GM19240 (cell line): ENCODE measurements at regions not wholly inside any gene's neighbourhood (a gene's known extent, or its start where the extent isn't known, plus 50 kb on each side); places are given as distances from the start of the nearest gene placed in this dataset.

Experiments used
- DNase-seq: peaks from one replicate; pipeline ENCODE4 v3.0.0; 2011; ENCODE audit warnings: low spot score; ENCODE audit not compliant: insufficient read length

GRCh38 chr1:80678438-80678837 lies 1122.3 kb upstream of the ADGRL2 start:
- DNase-seq = no peak

DNA sequence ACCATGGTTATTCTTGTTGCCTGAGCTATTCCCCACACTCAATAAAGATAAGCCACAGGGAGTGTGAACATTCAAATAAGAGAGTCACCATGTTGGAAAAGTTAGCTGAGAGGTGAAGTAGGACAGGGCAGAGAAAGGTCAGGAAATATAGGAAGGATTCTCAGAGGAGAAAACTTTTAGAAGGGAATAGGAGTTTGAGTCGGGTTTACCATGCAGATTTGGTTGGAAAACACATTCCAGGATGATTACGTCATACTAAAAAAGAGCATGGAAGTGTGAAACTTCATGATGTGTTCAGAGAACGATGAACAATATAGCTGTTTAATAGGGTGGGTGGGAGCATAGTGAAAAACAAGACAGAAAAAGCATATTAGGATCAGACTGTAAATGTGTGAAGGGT lies 1125.3 kb upstream of the ADGRL2 start:
- DNase-seq = no peak

DNA sequence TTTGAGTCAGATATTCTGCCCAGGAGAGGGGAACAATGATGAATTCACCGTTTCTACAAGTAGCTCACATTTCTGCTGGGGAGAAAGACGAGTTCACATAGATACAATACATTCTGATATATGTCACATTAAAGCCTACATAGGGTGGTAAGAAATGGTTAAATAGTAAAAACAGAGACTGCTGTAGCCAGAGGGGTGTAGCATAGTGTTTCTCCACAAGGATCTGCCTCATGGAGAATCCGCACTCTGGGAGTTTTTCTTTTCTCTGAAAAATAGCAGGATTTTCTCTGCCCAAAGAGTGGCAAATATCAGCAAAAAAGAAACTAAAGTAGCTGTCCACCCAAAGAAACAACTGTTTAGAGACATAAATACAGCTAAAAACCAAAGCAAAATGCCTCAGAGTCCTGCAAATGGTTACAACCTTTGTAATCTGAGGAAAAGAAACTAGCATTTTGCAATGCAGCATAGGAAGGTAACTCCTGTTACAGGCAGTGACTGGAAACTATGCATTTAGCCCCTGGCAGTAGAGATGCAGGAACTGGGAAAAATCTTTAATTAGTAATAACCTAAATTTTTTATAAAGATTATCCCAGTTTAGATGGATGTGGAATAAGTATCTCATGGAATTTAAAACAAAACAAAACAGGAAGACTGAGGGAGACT lies 1126.7 kb upstream of the ADGRL2 start:
- DNase-seq = no peak

GRCh38 chr1:80668372-80668771 lies 1132.4 kb upstream of the ADGRL2 start:
- DNase-seq = no peak

DNA sequence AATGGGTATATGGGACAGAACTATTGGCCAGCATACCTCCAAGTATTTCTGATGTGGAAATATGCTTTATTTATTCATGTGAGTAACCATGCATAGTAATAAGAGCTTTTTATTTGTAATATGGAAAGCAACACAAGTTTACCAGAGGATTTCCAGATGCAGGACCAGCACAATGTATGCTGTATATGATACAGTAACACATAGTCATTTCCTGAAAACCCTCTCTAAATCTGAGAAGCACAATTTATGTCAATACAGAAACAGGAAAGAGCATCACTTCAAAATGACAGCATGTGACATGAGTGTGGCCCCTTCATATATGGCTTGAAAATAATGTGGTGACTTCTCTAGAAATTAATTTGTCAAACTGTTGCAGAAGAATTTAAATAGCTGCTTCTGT lies 1134.7 kb upstream of the ADGRL2 start:
- DNase-seq = no peak

- no peak for DNase-seq
Measured at GRCh38 chr1:80659161-80659560, 1141.6 kb upstream of the ADGRL2 start.

DNA sequence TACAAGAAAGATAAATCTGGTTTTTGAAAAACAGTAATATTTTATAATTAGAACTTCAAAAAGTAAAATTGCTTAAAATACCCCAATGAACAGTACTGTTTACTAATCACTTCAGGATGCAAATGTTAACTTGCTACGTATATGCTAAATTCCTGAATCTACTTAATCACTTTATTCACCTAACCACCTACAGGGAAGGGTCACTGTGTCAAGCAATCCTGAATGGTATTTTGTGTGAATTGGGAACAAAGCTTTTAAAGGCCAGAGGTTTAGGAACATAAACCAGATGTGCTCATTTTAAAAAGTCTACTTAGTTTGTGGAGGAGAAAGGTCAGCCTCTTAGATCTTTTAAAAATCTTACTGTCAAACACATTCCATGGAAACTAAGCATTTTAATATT lies 1143.0 kb upstream of the ADGRL2 start:
- DNase-seq = no peak

- no peak for DNase-seq
Measured at GRCh38 chr1:80657044-80657643, 1143.6 kb upstream of the ADGRL2 start.

DNA sequence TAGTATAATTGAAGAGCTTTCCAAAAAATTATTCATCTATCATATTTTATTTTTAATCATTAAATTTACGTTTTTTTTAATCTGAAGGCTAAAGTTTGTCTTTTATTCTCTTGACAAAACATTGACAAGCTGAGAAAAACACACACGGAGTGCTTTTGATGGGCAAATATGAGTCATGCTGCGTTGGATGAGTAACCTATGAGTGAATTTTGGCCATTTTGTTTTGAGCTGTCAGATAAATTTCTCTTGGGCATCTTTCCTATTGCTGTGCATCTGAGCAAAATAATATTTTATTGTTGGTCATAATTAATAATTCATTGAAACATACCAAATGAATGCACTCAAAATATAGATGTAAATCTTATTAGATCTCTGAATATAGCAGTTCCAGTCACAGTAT lies 1144.1 kb upstream of the ADGRL2 start:
- DNase-seq = no peak

DNA sequence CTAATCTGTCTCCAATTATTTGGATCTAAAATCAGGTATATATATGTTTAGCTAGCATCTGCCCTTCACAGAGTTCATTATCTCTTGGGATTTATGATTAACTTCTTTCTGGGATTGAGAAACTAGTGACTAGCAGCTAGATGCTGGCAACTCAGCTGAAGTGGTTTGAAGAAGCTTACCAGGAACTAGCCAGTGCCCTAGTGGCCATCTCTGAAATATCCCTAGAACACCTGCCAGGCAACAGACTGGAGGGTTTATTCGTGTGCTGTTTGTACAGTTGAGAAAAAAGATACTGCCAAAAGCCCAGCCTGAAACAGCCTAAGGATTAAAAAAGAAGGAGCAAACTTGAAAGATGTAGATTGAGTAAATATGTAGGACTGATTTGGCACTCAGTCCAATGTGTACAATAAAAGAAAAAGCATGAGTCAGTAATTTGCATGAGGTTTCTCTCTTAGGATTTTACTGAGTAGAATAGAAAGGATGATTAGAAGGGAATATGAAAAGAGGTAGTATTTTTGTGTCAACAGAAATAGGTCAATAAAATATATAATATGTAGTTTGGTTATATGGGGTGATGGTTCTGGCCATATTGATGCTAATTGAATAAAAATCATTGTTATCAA lies 1144.6 kb upstream of the ADGRL2 start:
- no peak for DNase-seq

- DNase-seq = no peak
Measured at GRCh38 chr1:80646053-80646452, 1154.7 kb upstream of the ADGRL2 start.

DNA sequence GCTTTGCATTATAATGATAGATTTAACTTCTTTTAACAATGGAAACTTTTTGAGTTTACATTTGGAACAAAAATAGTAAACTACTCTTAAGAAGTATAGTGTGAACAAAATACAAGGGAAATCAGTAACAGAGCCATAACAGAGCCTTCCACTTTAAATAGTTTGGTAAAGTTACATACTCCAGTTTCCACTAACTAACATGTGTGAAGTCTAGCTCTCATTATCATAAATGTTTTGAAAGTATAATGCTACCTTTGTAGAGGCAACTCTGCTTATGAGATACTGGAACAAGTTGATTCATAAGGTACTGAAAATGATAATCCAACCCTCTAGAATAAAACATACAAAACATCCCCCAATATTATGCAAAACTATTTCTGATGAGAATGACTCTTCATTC lies 1155.1 kb upstream of the ADGRL2 start:
- no peak for DNase-seq

DNA sequence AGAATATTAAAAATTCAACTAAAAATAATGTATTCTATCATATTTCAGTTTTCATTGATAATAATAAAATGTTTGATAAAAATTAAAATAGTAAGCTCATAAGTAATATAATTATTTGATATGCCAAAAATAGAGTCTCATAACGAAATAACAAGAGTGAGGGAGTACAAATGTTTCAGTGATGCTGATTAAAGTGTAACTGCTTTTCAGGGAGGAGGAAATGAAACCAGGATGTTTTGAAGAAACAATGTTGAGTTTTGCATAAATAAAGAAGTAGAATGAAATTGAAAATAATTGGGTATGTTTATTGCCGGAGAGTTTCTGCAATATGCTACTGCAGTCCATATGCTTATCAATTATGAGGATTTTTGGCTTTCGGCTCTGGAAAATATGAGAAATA lies 1159.8 kb upstream of the ADGRL2 start:
- DNase-seq = no peak

- no peak for DNase-seq
Measured at GRCh38 chr1:80639777-80640533, 1160.8 kb upstream of the ADGRL2 start.

- no peak for DNase-seq
Measured at GRCh38 chr1:80633947-80634706, 1166.6 kb upstream of the ADGRL2 start.

- DNase-seq = no peak
Measured at GRCh38 chr1:80632284-80632683, 1168.5 kb upstream of the ADGRL2 start.

- no peak for DNase-seq
Measured at GRCh38 chr1:80629304-80629837, 1171.4 kb upstream of the ADGRL2 start.

- DNase-seq = no peak
Measured at GRCh38 chr1:80624682-80625081, 1176.1 kb upstream of the ADGRL2 start.

- no peak for DNase-seq
Measured at GRCh38 chr1:80607064-80607463, 1193.7 kb upstream of the ADGRL2 start.

- DNase-seq = no peak
Measured at GRCh38 chr1:80594013-80594412, 1206.7 kb upstream of the ADGRL2 start.

GRCh38 chr1:80593197-80593596 lies 1207.5 kb upstream of the ADGRL2 start:
- DNase-seq = no peak
